OCI-LY3 (cell line): ENCODE measurements at regions not wholly inside any gene's neighbourhood (a gene's known extent, or its start where the extent isn't known, plus 50 kb on each side); places are given as distances from the start of the nearest gene placed in this dataset.
A peak's percentile ranks its signal among the peaks of the same experiment; 100 is the strongest.

Source experiments
- H2AFZ ChIP-seq: fragments of 200-600, 300-600 bp; shearing (Covaris generic); 2 replicates; pipeline ENCODE4 v1.6.0; 2014; ENCODE audit warnings: antibody characterized with exemption, low read depth, low read length
- H3K27ac ChIP-seq: fragments of 200-600, 300-600 bp; sonication (generic); 2 replicates; pipeline ENCODE4 v1.5.1; 2014; ENCODE audit warnings: mild to moderate bottlenecking, low read length, moderate library complexity, mixed read lengths
- H3K27me3 ChIP-seq: fragments of 200-600, 300-600 bp; sonication (generic); 2 replicates; pipeline ENCODE4 v1.6.1; 2014; ENCODE audit warnings: low read depth, low read length, mixed read lengths
- H3K36me3 ChIP-seq: fragments of 200-600, 300-600 bp; sonication (generic); replicated peaks from 2 replicates; pipeline ENCODE3; 2014; ENCODE audit warnings: low read depth, low read length, mixed read lengths
- H3K4me1 ChIP-seq: fragments of 300-600, 200-600 bp; sonication (generic); 2 replicates; pipeline ENCODE4 v1.6.1; 2014; ENCODE audit warnings: low read length, mixed read lengths
- H3K4me2 ChIP-seq: fragments of 200-600, 300-600 bp; sonication (generic); 2 replicates; pipeline ENCODE4 v1.6.1; 2014; ENCODE audit warnings: low read length, mixed read lengths
- H3K4me3 ChIP-seq: fragments of 300-600, 200-600 bp; sonication (generic); 2 replicates; pipeline ENCODE4 v1.5.1; 2014; ENCODE audit warnings: antibody characterized with exemption, mild to moderate bottlenecking, low read length, moderate library complexity
- H3K79me2 ChIP-seq: fragments of 300-600, 200-600 bp; shearing (Covaris generic); 2 replicates; pipeline ENCODE4 v1.6.1; 2014; ENCODE audit warnings: mild to moderate bottlenecking, low read length, mixed read lengths
- H3K9ac ChIP-seq: fragments of 300-600, 200-600 bp; shearing (Covaris generic); 2 replicates; pipeline ENCODE4 v1.6.0; 2014; ENCODE audit warnings: mild to moderate bottlenecking, low read length, moderate library complexity
- H3K9me3 ChIP-seq: fragments of 200-600, 300-600 bp; shearing (Covaris generic); 2 replicates; pipeline ENCODE4 v1.6.1; 2014; ENCODE audit warnings: low read length, mixed read lengths; ENCODE audit not compliant: insufficient read depth
- H4K20me1 ChIP-seq: fragments of 200-600, 300-600 bp; sonication (generic); 2 replicates; pipeline ENCODE4 v1.6.1; 2016; ENCODE audit warnings: low read length, mixed read lengths; ENCODE audit not compliant: insufficient read depth
- CTCF ChIP-seq: fragments of 200-600, 300-600 bp; sonication (generic); IDR thresholded peaks from 2 replicates; pipeline ENCODE4 v1.5.1; 2014; ENCODE audit warnings: antibody characterized with exemption, low read length, low read depth
- EZH2phosphoT487 ChIP-seq: fragments of 200-600 bp; shearing (Covaris generic); IDR thresholded peaks from 2 replicates; pipeline ENCODE4 v1.6.1; 2018; ENCODE audit warnings: antibody characterized with exemption, mixed run types, low read depth

DNA sequence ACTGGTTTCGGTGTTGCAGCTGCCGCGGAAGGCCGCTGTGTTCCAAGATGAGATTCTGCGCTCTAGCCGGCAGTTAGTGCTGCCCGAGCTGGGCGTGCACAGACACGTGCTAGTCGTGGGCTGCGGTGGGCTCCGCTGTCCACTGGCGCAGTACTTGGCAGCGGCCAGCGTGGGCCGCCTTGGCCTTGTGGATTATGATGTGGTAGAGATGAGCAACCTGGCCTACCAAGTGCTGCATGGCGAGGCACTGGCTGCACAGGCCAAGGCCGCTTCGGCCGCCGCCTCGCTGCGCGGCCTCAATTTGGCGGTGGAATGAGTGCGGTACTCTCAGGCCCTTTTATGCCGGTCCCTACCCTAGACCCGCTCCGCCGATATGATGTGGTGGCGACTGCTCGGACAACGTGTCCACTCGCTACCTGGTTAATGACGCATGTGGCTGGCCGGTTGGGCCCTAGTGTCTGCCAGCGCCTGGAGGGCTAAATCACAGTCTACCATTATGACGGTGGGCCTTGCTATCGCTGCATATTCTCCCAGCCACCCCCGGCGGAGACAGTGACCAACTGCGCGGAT lies 102.2 kb downstream of the SNAPC1 start:
- H2AFZ ChIP-seq: no peak overlapping the region
- H3K4me2 ChIP-seq: no peak overlapping the region
- peaks cover 1% of the 10 kb centered on the region for H3K36me3 ChIP-seq
- H3K79me2 ChIP-seq: no peaks in the 10 kb centered on the region
- peaks cover 12% of the 10 kb centered on the region for H3K4me1 ChIP-seq
- H3K4me3 ChIP-seq: no peak overlapping the region
- no peak for TF ChIP-seq CTCF
- no peak for TF ChIP-seq EZH2phosphoT487
- H4K20me1 ChIP-seq: no peaks in the 10 kb centered on the region
- H3K9ac ChIP-seq: no peak overlapping the region
- H3K9me3 ChIP-seq: peaks cover 6% of the 10 kb centered on the region; the same call in 1 of the 2 replicates
- no peak overlapping the region for H3K27ac ChIP-seq
- H3K27me3 ChIP-seq: peaks cover 9% of the 10 kb centered on the region

- Histone ChIP-seq H3K79me2 (no peaks in the 10 kb centered on the region), H3K27ac (no peak overlapping the region), H3K9me3 (peaks cover 26% of the 10 kb centered on the region; the same call in 1 of the 2 replicates), H2AFZ (no peak overlapping the region), H3K4me3 (no peak overlapping the region), H3K9ac (no peak overlapping the region), H4K20me1 (no peaks in the 10 kb centered on the region), H3K4me2 (peak overlapping the region; percentile 36), H3K27me3 (peaks cover 7% of the 10 kb centered on the region), H3K4me1 (peaks cover 13% of the 10 kb centered on the region), H3K36me3 (peaks cover 12% of the 10 kb centered on the region)
- no peak for TF ChIP-seq CTCF
- no peak for TF ChIP-seq EZH2phosphoT487
Measured at GRCh38 chr14:61866932-61867920, 105.0 kb downstream of the SNAPC1 start.

- Histone ChIP-seq H2AFZ (no peak overlapping the region), H3K4me3 (no peak overlapping the region), H3K4me2 (no peak overlapping the region), H4K20me1 (no peaks in the 10 kb centered on the region), H3K9me3 (peaks cover 26% of the 10 kb centered on the region; the same call in 1 of the 2 replicates), H3K27me3 (peaks cover 11% of the 10 kb centered on the region), H3K4me1 (peaks cover 22% of the 10 kb centered on the region), H3K9ac (no peak overlapping the region), H3K79me2 (no peaks in the 10 kb centered on the region), H3K36me3 (peaks cover 12% of the 10 kb centered on the region), H3K27ac (no peak overlapping the region)
- TF ChIP-seq CTCF: no peak
Measured at GRCh38 chr14:61868846-61869245, 106.6 kb downstream of the SNAPC1 start.

GRCh38 chr14:61870163-61870562 lies 107.9 kb downstream of the SNAPC1 start:
- Histone ChIP-seq H3K4me1 (peaks cover 22% of the 10 kb centered on the region), H3K9me3 (peaks cover 26% of the 10 kb centered on the region; the same call in 1 of the 2 replicates), H3K27ac (no peak overlapping the region), H3K79me2 (no peaks in the 10 kb centered on the region), H3K36me3 (peaks cover 12% of the 10 kb centered on the region), H3K9ac (no peak overlapping the region), H3K27me3 (peaks cover 20% of the 10 kb centered on the region), H2AFZ (no peak overlapping the region), H3K4me2 (no peak overlapping the region), H3K4me3 (no peak overlapping the region), H4K20me1 (no peaks in the 10 kb centered on the region)
- TF ChIP-seq EZH2phosphoT487: no peak
